HEK293 (cell line): ENCODE measurements at regions not wholly inside any gene's neighbourhood (a gene's known extent, or its start where the extent isn't known, plus 50 kb on each side); places are given as distances from the start of the nearest gene placed in this dataset.

ENCODE experiments used
- CTCF ChIA-PET: fragments of 350-600 bp; formaldehyde crosslinking; extraction: SDS; loops from one replicate; lab custom pipeline; 2021; ENCODE audit warnings: antibody characterized with exemption; lab: Yijun Ruan, JAX
- POLR2A ChIA-PET: fragments of 300-600 bp; formaldehyde crosslinking; extraction: SDS; loops from one replicate; lab custom pipeline; 2020; ENCODE audit warnings: antibody characterized with exemption, inconsistent platforms; lab: Yijun Ruan, JAX
- H3K27ac ChIP-seq: fragments of 200-500 bp; sonication (Bioruptor generic); 2 replicates; pipeline ENCODE4 v1.5.1; 2014; ENCODE audit warnings: low read depth, low read length, control low read depth, inconsistent platforms; ENCODE audit errors: extremely low read depth
- H3K36me3 ChIP-seq, 2 experiments: fragments of 200-500 bp in 1 of 2; sonication (Bioruptor generic) in 1 of 2; 1 replicate in 1 of 2; 2 replicates in 1 of 2; pipeline ENCODE4 v1.5.1; 2014 to 2017; ENCODE audit warnings: inconsistent platforms in 2 of 2, low read length in 2 of 2; ENCODE audit not compliant: control insufficient read depth in 2 of 2, insufficient read depth in 1 of 2
- H3K4me1 ChIP-seq: fragments of 200-500 bp; sonication (Bioruptor generic); 2 replicates; pipeline ENCODE4 v1.5.1; 2014; ENCODE audit warnings: mild to moderate bottlenecking, low read length, inconsistent platforms; ENCODE audit not compliant: control insufficient read depth, insufficient read depth
- H3K4me3 ChIP-seq: 2 replicates; pipeline ENCODE4 v1.5.1; 2011; ENCODE audit warnings: low read depth, mild to moderate bottlenecking, control low read depth, low read length, moderate library complexity
- H3K9me3 ChIP-seq: fragments of 200-500 bp; sonication (Bioruptor generic); 2 replicates; pipeline ENCODE4 v1.5.1; 2014; ENCODE audit warnings: low read depth, low read length, inconsistent platforms; ENCODE audit not compliant: control insufficient read depth, insufficient read depth
- KLF17 ChIP-seq: fragments of 450-650 bp; formaldehyde crosslinking; IDR thresholded peaks from 2 replicates; pipeline ENCODE4 v1.5.1; 2016; ENCODE audit warnings: missing biosample characterization, missing genetic modification characterization
- REPIN1 ChIP-seq: fragments of 450-650 bp; formaldehyde crosslinking; IDR thresholded peaks from 2 replicates; pipeline ENCODE4 v1.5.1; 2017; ENCODE audit warnings: missing biosample characterization, missing genetic modification characterization, low read depth
- ZBTB20 ChIP-seq: fragments of 450-650 bp; formaldehyde crosslinking; IDR thresholded peaks from 2 replicates; pipeline ENCODE4 v1.5.1; 2016; ENCODE audit warnings: missing biosample characterization, missing genetic modification characterization
- ZBTB44 ChIP-seq: fragments of 450-650 bp; IDR thresholded peaks from 2 replicates; pipeline ENCODE4 v1.5.1; 2018; ENCODE audit warnings: missing biosample characterization, mild to moderate bottlenecking, missing genetic modification characterization
- ZNF132 ChIP-seq: fragments of 450-650 bp; formaldehyde crosslinking; IDR thresholded peaks from 2 replicates; pipeline ENCODE4 v1.5.1; 2017; ENCODE audit warnings: missing biosample characterization, missing genetic modification characterization, borderline replicate concordance
- ZNF341 ChIP-seq: fragments of 450-650 bp; formaldehyde crosslinking; IDR thresholded peaks from 2 replicates; pipeline ENCODE4; 2016; ENCODE audit warnings: low read depth, missing biosample characterization, missing genetic modification characterization
- ZNF362 ChIP-seq: fragments of 450-650 bp; formaldehyde crosslinking; IDR thresholded peaks from 2 replicates; pipeline ENCODE4 v1.5.1; 2016; ENCODE audit warnings: missing biosample characterization, missing genetic modification characterization
- ZNF366 ChIP-seq: fragments of 450-650 bp; formaldehyde crosslinking; conservative IDR thresholded peaks from 2 replicates; pipeline ENCODE4 v1.5.1; 2016; ENCODE audit warnings: missing biosample characterization, missing genetic modification characterization
- ZNF596 ChIP-seq: fragments of 450-650 bp; IDR thresholded peaks from 2 replicates; pipeline ENCODE4 v1.5.0; 2018; ENCODE audit warnings: missing biosample characterization, mild to moderate bottlenecking, missing genetic modification characterization, moderate library complexity
- ZNF600 ChIP-seq: fragments of 450-650 bp; formaldehyde crosslinking; IDR thresholded peaks from 2 replicates; pipeline ENCODE4 v1.5.1; 2016; ENCODE audit warnings: missing biosample characterization, missing genetic modification characterization
- ZNF837 ChIP-seq: fragments of 450-650 bp; formaldehyde crosslinking; IDR thresholded peaks from 2 replicates; pipeline ENCODE4 v1.5.1; 2016; ENCODE audit warnings: missing biosample characterization, missing genetic modification characterization
- TF ChIP-seq, protein P1 (sequence below): fragments of 450-650 bp; formaldehyde crosslinking; IDR thresholded peaks from 2 replicates; pipeline ENCODE4 v1.5.1; 2016; ENCODE audit warnings: missing biosample characterization, missing genetic modification characterization
- TF ChIP-seq, protein P2 (sequence below): fragments of 450-650 bp; formaldehyde crosslinking; IDR thresholded peaks from 2 replicates; pipeline ENCODE4 v1.5.1; 2017; ENCODE audit warnings: missing biosample characterization, missing genetic modification characterization
- TF ChIP-seq, protein P3 (sequence below): fragments of 450-650 bp; formaldehyde crosslinking; IDR thresholded peaks from 2 replicates; pipeline ENCODE4 v1.5.1; 2016; ENCODE audit warnings: missing biosample characterization, missing genetic modification characterization
- TF ChIP-seq, protein P4 (sequence below): fragments of 450-650 bp; formaldehyde crosslinking; IDR thresholded peaks from 2 replicates; pipeline ENCODE4 v1.5.1; 2016; ENCODE audit warnings: missing biosample characterization, missing genetic modification characterization

DNA sequence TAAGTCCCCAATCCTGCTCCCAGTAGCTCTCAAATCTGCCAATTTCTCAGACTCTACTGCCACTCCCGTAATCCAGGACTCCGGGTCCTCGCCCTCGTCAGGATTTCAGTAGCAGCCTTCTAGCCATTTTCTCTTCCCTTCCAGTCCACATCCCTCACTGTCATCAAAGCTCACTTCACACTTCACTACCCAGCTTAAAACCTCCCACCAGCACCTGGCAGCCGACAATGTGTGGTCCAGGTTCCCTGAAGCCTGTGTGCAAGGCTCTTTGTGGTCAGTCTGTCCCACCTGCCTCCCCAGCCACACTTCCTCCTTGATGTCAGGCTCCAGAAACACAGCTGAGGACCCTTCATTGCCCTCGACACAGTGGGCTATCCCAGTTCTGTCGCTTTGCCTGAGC, 304.5 kb upstream of the ROPN1 start (continued):
- TF ChIP-seq ZBTB44 (tag by site-specific recombination) (no peak), KLF17 (no peak), ZNF362 (tag by site-specific recombination) (no peak), ZNF837 (tag by site-specific recombination) (no peak), REPIN1 (tag by site-specific recombination) (no peak), ZNF600 (tag by site-specific recombination) (no peak)
- TF ChIP-seq, protein P1, sequence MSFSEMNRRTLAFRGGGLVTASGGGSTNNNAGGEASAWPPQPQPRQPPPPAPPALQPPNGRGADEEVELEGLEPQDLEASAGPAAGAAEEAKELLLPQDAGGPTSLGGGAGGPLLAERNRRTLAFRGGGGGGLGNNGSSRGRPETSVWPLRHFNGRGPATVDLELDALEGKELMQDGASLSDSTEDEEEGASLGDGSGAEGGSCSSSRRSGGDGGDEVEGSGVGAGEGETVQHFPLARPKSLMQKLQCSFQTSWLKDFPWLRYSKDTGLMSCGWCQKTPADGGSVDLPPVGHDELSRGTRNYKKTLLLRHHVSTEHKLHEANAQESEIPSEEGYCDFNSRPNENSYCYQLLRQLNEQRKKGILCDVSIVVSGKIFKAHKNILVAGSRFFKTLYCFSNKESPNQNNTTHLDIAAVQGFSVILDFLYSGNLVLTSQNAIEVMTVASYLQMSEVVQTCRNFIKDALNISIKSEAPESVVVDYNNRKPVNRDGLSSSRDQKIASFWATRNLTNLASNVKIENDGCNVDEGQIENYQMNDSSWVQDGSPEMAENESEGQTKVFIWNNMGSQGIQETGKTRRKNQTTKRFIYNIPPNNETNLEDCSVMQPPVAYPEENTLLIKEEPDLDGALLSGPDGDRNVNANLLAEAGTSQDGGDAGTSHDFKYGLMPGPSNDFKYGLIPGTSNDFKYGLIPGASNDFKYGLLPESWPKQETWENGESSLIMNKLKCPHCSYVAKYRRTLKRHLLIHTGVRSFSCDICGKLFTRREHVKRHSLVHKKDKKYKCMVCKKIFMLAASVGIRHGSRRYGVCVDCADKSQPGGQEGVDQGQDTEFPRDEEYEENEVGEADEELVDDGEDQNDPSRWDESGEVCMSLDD (tag by site-specific recombination): no peak

DNA sequence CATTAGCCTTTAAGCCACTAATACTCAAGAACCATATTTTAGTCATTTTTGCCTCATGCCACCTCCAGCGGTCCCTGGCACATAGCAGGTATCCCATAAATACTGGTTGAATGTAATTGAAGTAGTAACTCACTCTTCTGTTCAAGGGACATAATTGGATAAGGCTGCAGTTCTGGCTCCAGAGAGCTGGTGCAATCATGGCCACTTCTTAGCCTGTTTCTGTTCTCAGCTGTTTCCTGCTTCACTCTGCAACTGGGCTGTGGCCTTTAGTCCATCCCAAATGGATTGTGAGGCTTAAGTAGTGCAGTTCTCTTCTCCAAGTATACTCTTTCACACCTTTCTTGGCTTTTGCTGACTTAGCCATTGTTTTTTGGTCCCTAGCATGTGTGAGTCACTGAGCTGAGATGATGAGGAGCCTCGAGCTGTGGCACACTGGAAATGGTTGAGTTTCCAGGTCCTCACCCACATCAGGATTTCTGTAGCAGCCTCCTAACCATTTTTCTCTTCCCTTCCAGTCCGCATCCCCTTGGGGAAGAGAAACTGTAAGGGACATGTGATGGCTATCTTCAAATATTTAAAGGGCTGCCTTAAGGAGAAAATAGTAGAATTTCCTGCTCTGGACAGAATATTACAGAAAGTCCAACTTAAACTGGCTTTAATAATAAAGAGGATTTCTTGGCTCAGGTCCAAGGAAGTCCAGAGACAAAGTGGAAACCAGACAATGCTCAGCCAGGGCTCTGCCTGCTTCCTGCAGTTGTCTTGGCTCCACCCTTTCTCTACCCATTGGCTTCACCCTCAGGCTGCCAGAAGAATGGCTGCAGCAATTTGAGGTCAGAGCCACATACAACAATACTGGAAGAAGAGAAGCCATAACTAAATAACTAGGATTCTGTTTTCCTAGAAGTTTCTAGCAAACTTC, 305.4 kb upstream of the ROPN1 start:
- Histone ChIP-seq H3K9me3 (no peaks in the 10 kb centered on the region), H3K4me1 (no peaks in the 10 kb centered on the region), H3K36me3 (no peaks in the 10 kb centered on the region), H3K4me3 (no peak overlapping the region), H3K27ac (no peak overlapping the region)
- POLR2A ChIA-PET: no interaction called here
- CTCF ChIA-PET: interaction anchor here (0.6 kb wide), 1 partner anchor 419 kb away, joined by 3 read pairs; no protein-coding TSS in a partner anchor
- TF ChIP-seq ZNF366 (tag by site-specific recombination) (no peak), ZNF596 (tag by site-specific recombination) (no peak), ZNF341 (no peak)
- TF ChIP-seq, protein P2, sequence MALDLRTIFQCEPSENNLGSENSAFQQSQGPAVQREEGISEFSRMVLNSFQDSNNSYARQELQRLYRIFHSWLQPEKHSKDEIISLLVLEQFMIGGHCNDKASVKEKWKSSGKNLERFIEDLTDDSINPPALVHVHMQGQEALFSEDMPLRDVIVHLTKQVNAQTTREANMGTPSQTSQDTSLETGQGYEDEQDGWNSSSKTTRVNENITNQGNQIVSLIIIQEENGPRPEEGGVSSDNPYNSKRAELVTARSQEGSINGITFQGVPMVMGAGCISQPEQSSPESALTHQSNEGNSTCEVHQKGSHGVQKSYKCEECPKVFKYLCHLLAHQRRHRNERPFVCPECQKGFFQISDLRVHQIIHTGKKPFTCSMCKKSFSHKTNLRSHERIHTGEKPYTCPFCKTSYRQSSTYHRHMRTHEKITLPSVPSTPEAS (tag by site-specific recombination): no peak

- H3K4me3 ChIP-seq: no peak overlapping the region
- CTCF ChIA-PET: interaction anchor here (0.6 kb wide), 1 partner anchor 266 kb away, joined by 3 read pairs; no protein-coding TSS in a partner anchor
- H3K4me1 ChIP-seq: no peaks in the 10 kb centered on the region
- TF ChIP-seq ZBTB20 (tag by site-specific recombination) (no peak), ZNF132 (tag by site-specific recombination) (no peak)
- TF ChIP-seq, protein P3, sequence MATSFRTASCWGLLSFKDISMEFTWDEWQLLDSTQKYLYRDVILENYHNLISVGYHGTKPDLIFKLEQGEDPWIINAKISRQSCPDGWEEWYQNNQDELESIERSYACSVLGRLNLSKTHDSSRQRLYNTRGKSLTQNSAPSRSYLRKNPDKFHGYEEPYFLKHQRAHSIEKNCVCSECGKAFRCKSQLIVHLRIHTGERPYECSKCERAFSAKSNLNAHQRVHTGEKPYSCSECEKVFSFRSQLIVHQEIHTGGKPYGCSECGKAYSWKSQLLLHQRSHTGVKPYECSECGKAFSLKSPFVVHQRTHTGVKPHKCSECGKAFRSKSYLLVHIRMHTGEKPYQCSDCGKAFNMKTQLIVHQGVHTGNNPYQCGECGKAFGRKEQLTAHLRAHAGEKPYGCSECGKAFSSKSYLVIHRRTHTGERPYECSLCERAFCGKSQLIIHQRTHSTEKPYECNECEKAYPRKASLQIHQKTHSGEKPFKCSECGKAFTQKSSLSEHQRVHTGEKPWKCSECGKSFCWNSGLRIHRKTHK (tag by site-specific recombination): no peak
- TF ChIP-seq, protein P4, sequence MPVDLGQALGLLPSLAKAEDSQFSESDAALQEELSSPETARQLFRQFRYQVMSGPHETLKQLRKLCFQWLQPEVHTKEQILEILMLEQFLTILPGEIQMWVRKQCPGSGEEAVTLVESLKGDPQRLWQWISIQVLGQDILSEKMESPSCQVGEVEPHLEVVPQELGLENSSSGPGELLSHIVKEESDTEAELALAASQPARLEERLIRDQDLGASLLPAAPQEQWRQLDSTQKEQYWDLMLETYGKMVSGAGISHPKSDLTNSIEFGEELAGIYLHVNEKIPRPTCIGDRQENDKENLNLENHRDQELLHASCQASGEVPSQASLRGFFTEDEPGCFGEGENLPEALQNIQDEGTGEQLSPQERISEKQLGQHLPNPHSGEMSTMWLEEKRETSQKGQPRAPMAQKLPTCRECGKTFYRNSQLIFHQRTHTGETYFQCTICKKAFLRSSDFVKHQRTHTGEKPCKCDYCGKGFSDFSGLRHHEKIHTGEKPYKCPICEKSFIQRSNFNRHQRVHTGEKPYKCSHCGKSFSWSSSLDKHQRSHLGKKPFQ (tag by site-specific recombination): no peak
- no peaks in the 10 kb centered on the region for H3K36me3 ChIP-seq
- no peaks in the 10 kb centered on the region for H3K9me3 ChIP-seq
- H3K27ac ChIP-seq: no peak overlapping the region
- POLR2A ChIA-PET: no interaction called here
Measured at GRCh38 chr3:124298301-124298700, 306.4 kb upstream of the ROPN1 start.
